Esophagus squamous epithelium (tissue), 4 donors: ENCODE measurements at regions not wholly inside any gene's neighbourhood (a gene's known extent, or its start where the extent isn't known, plus 50 kb on each side); places are given as distances from the start of the nearest gene placed in this dataset.

ENCODE experiments used
- POLR2A ChIP-seq, 4 donors: fragments of 450-650 bp; IDR thresholded peaks; one replicate each; pipeline ENCODE4 v1.6.1; 2017; ENCODE audit warnings: antibody characterized with exemption in 4 of 4, mild to moderate bottlenecking in 4 of 4, moderate library complexity in 3 of 4
- TF ChIP-seq, protein P1 (sequence below), 6 experiments: fragments of 450-650 bp in 4 of 6; fragments of 200-600 bp in 2 of 6; sonication (generic) in 2 of 6; IDR thresholded peaks; one replicate each; pipeline ENCODE4 v1.5.1; 2016 to 2019; ENCODE audit warnings: antibody characterized with exemption in 6 of 6, mild to moderate bottlenecking in 4 of 6, moderate library complexity in 4 of 6

DNA sequence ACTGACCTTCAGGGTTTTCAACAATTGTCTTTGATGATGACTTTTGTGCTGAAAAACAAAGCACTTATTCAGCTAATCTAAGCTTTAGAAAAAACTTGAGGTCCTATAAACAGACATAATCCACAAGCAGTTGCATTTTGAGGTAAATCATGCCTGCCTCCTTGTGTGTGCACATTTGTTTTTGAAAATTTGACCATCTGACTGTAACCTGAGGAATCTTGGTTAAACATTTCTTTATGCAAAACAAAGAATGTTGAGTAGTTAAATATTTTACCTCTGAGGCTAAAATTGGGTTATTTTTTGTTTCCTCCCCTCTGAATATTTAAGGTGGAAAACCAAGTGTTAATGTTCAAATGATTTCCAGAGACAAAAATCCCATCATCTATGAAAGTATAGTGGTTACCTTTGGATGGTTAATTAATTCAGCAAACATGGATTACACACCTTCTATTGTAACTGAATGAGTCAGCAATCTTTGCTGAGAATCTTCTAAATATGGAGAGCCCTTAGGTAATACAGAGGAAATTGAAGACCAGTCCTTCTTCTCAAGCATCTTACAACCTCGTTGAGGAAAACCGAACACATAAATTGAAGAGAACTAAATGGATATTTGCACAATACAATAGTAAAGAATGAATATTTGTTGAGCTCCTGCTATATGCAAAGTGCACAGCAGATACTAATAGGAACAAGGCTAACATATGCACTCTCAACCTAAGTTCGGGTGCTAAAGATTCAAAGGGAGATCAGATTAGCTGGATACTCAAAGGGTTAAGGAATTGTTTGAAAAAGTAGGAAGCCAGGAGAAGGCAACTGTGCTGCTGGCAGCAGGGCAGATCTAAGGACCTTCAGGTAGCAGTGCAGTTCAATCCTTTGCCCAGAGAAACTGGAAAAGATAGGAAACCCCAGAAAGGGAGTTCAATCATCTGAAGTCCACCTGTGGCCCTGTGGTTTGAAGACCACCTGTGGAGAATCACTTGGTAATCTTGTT is 115.2 kb downstream of the BMP4 start:
- TF ChIP-seq, protein P1, sequence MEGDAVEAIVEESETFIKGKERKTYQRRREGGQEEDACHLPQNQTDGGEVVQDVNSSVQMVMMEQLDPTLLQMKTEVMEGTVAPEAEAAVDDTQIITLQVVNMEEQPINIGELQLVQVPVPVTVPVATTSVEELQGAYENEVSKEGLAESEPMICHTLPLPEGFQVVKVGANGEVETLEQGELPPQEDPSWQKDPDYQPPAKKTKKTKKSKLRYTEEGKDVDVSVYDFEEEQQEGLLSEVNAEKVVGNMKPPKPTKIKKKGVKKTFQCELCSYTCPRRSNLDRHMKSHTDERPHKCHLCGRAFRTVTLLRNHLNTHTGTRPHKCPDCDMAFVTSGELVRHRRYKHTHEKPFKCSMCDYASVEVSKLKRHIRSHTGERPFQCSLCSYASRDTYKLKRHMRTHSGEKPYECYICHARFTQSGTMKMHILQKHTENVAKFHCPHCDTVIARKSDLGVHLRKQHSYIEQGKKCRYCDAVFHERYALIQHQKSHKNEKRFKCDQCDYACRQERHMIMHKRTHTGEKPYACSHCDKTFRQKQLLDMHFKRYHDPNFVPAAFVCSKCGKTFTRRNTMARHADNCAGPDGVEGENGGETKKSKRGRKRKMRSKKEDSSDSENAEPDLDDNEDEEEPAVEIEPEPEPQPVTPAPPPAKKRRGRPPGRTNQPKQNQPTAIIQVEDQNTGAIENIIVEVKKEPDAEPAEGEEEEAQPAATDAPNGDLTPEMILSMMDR (IDR thresholded peaks at IDR 0.05): no peak
- TF ChIP-seq POLR2A (IDR thresholded peaks at IDR 0.05): no peak
